HG03565 (cell line): ENCODE measurements at regions not wholly inside any gene's neighbourhood (a gene's known extent, or its start where the extent isn't known, plus 50 kb on each side); places are given as distances from the start of the nearest gene placed in this dataset.

ENCODE experiments used
- ATAC-seq: cut with Tn5 transposase; IDR thresholded peaks from one replicate; pipeline ENCODE4 v1.9.1; 2021; ENCODE audit warnings: mild to moderate bottlenecking, moderate library complexity; ENCODE audit not compliant: unreplicated experiment

DNA sequence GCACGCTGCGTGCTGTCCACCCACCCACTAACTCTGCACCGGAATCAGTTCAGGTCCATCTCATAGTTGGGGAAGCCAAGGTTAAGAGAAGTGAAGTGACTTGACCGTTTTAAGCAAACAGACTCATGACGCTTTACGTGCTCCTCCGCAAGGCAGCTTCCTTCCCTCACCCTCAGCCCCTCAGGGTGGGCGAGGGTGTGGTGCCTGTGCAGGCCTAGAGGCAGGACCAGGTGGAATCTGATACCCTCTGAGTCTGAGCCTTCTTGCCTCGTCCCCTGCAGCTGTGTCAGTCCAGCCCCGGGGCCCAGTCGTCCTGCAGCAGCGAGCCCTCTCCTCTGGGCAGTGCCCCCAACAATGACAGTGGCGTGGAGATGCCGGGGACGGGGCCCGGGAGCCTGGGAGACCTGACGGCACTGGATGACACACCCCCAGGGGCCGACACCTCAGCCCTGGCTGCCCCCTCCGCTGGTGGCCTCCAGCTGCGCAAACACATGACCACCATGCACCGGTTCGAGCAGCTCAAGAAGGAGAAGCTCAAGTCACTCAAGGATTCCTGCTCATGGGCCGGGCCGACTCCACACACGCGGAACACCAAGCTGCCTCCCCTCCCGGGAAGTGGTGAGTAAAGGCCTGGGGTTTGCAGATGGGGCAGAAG lies 250.5 kb downstream of the GLI2 start:
- no peak for ATAC-seq

GRCh38 chr2:120986898-120987650 lies 251.4 kb downstream of the GLI2 start:
- ATAC-seq: no peak

DNA sequence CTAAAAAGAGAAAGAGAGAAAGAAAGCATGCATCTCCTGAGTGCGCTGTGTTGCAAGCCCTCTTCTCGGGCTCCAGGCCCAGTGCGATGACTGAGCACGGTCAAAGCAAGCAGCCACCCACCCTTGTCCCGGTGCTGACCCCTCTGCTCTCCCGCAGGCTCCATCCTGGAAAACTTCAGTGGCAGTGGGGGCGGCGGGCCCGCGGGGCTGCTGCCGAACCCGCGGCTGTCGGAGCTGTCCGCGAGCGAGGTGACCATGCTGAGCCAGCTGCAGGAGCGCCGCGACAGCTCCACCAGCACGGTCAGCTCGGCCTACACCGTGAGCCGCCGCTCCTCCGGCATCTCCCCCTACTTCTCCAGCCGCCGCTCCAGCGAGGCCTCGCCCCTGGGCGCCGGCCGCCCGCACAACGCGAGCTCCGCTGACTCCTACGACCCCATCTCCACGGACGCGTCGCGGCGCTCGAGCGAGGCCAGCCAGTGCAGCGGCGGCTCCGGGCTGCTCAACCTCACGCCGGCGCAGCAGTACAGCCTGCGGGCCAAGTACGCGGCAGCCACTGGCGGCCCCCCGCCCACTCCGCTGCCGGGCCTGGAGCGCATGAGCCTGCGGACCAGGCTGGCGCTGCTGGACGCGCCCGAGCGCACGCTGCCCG lies 252.5 kb downstream of the GLI2 start:
- ATAC-seq: no peak

DNA sequence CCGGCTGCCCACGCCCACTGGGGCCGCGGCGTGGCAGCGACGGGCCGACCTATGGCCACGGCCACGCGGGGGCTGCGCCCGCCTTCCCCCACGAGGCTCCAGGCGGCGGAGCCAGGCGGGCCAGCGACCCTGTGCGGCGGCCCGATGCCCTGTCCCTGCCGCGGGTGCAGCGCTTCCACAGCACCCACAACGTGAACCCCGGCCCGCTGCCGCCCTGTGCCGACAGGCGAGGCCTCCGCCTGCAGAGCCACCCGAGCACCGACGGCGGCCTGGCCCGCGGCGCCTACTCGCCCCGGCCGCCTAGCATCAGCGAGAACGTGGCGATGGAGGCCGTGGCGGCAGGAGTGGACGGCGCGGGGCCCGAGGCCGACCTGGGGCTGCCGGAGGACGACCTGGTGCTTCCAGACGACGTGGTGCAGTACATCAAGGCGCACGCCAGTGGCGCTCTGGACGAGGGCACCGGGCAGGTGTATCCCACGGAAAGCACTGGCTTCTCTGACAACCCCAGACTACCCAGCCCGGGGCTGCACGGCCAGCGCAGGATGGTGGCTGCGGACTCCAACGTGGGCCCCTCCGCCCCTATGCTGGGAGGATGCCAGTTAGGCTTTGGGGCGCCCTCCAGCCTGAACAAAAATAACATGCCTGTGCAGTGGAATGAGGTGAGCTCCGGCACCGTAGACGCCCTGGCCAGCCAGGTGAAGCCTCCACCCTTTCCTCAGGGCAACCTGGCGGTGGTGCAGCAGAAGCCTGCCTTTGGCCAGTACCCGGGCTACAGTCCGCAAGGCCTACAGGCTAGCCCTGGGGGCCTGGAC lies 253.2 kb downstream of the GLI2 start:
- ATAC-seq: no peak

DNA sequence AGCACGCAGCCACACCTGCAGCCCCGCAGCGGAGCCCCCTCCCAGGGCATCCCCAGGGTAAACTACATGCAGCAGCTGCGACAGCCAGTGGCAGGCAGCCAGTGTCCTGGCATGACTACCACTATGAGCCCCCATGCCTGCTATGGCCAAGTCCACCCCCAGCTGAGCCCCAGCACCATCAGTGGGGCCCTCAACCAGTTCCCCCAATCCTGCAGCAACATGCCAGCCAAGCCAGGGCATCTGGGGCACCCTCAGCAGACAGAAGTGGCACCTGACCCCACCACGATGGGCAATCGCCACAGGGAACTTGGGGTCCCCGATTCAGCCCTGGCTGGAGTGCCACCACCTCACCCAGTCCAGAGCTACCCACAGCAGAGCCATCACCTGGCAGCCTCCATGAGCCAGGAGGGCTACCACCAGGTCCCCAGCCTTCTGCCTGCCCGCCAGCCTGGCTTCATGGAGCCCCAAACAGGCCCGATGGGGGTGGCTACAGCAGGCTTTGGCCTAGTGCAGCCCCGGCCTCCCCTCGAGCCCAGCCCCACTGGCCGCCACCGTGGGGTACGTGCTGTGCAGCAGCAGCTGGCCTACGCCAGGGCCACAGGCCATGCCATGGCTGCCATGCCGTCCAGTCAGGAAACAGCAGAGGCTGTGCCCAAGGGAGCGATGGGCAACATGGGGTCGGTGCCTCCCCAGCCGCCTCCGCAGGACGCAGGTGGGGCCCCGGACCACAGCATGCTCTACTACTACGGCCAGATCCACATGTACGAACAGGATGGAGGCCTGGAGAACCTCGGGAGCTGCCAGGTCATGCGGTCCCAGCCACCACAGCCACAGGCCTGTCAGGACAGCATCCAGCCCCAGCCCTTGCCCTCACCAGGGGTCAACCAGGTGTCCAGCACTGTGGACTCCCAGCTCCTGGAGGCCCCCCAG lies 254.1 kb downstream of the GLI2 start:
- no peak for ATAC-seq

- ATAC-seq: no peak
Observed at GRCh38 chr2:120990451-120990871, 254.8 kb downstream of the GLI2 start.

DNA sequence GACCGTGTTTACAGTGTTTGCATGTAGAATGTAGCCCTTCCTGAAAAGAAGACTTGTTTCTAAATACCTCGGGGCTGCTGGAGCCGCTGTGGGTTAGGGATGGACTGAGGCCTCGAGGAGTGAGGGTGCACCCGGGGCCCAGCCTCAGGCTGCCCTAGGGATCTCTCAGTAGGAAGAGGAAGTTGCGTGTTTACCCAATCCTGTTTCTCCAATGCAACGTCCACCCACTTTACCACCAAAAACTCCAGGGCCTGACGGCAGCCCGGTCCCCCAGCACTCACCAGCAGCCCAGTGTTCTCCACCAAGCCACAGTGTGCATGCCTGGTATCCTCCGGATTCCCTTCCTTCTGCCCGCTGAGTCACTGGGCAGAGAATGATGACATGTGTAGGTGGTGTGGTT lies 255.8 kb downstream of the GLI2 start:
- ATAC-seq: no peak

DNA sequence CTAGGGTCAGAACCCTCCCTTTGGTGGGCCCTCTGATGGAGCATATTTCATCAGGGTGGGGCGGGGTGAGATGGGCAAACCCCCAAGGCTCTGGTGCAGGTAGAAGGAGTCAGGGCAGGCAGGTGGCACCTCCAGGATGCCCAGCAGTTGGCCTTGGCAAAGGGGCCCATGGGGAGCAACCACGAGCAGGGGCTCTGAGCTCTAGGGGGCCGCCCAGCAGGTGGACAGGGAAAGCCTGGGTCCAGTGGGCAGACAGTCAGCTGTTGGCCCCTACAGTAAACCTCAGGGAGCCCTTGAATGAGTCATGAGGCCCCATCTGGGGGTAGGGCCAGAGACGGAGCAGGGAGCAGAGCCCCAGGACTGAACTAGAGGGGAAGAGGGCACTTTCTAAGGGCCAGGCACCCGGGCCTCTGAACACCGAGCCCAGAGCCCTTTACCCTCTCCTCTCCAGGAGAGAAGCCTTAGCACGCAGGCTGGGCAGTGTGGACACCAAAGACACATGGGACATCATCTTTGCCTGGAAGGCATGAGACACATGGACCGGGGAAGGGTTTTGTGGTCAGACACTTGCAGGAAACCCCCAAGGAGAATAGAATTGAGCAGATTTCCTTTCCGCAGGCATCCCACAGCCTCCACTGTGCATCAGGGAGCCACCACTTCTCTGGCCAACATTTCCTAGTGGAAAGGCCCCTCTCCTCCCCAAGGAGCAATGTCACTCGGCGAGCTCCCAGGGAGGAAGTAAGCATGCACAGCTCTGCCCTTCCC lies 257.3 kb downstream of the GLI2 start:
- ATAC-seq: no peak

DNA sequence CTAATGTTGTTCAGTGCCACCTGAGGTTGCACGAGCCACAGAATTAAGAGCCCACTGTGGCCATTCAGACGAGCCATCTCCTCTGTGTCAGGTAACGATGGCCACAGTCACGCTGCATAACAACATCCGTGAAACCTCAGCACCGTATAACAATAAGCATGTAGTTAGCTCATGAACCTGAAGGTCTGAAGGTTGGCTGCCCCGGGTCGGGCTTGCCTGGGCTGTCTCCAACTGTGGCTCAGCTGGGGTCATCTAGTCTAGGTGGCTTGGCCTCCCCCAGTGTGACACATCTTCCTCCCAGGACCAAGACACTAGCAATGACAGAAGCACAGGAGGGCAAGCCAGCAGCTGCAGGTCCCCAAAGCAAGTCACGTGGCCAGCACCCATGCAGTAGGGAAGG lies 258.0 kb downstream of the GLI2 start:
- ATAC-seq: no peak

DNA sequence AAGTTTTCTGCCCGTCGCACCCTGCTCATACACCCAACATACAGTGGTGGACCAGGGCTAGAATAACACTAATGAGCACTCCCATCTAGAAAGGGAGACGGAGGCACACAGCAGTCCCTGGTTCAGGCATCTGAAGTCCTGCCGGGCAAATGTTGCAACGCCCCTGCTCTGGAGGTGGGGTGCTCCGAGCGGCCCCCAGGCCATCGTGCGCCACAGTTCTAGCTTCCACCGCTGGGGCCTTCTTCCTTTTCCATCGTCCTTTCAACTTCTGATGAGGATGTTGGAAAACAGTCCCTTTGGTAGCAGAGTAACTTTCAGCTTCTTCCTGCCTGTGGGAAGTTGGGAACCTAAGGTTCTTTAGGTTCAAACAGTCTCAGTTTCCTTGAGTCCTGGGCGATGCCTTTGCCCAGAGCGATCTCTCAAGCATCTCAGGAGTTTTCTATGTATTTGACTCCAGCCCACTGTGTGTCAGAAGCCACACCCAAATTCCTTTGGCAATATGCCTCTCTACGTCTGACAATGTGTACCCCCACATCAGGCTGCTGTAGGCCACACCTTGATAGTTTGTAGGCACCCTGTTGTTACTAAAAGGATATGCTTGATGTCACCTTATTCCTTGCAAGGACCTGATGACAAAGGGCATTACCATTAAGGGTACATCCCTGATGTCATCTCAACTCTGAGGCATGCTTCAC lies 258.8 kb downstream of the GLI2 start:
- ATAC-seq: no peak

DNA sequence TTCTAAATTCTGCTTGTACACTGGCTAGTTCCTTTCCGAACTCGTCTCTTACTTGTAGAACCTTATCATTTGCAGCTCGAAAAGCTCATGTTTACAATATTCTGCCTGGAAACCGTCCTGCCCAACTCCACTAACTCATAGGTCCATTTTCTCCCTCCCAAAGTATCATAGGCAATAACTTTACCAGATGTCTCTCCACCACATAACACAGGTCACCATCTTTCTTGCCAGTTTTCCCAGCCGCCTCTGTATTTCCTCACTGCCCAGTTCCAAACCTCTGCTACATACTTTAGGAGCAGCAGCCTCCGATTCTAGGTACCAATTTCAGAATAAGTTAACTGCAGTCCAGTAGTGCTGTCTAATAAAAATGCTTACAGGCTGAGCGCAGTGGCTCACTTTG lies 259.5 kb downstream of the GLI2 start:
- ATAC-seq: no peak

- no peak for ATAC-seq
Observed at GRCh38 chr2:120995656-120996190, 260.1 kb downstream of the GLI2 start.

- ATAC-seq: no peak
Observed at GRCh38 chr2:120999377-121000097, 263.9 kb downstream of the GLI2 start.

DNA sequence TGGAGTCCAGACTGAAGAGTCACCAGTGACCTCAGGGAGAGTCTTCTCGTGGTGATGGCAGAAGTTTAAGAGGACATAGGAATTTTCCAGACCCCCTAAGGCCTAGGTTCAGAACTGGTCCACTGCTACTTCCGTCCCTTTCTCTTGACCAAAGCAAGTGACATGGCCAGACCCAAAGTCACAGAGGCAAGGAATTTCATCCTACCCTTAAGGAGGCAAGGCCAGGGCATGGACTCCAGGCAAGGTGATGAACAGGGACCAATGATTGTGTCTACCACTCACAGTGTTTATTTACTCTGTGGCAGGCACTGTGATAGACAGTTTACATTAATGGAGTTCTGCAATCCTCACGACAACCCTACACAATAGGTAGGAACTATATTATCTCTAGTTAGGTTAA lies 265.1 kb downstream of the GLI2 start:
- ATAC-seq: no peak

- no peak for ATAC-seq
Observed at GRCh38 chr2:121001641-121002040, 266.0 kb downstream of the GLI2 start.

DNA sequence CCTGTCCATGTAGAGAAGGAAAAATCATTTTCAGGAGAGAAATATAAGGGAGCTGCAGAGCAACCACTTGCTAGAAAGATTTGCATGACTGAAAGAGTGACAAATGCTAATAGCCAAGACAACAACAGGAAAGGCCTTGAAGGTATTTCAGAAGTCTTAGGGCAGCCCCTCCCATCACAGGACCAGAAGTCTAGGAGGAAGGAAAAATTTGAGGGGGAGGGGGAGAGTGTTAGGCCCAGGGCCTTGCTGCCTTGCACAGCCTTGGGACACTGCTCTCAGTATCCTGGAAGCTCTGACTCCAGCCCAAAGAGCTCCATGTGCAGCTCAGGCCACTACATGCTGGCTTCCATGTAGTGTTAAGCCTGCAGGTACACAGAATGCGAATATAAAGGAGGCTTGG lies 266.9 kb downstream of the GLI2 start:
- ATAC-seq: no peak

DNA sequence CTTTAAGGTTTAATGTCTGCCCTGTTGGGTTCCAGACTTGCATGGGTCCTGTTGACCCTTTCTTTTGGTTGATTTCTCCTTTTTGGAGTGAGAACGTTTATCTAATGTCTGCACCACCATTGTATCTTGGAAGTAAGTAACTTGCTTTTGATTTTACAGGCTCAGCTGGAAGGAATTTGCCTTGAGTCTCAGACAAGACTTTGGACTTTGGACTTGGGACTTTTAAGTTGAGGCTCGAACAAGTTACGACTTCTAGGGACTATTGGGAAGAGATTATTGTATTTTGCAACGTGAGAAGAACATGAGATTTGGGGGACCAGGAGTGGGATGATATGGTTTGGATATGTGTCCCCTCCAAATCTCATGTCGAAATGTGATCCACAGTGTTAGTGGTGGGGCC lies 267.7 kb downstream of the GLI2 start:
- ATAC-seq: no peak

DNA sequence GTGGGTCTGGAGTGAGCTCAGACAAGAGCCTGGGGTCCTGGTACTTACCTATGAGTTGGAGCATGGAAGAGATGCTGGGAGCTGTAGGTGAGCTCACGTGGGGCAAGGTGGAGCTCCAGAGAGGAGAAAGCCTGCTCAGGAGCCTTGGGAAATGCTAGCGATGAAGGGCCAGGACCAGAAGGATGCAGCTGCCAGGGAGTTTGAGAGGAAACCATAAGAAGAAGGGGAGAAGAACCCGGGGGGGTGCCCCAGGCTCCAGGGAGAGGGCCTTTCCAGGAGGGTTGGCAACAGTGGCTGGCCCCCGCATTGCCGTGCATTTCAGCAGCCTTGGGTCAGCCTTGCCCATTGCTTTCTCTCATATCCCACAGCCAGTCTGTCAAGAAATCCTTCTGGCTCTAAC lies 268.7 kb downstream of the GLI2 start:
- ATAC-seq: no peak
